Cerebellar nuclear complex (tissue), 1 donor: ENCODE measurements at regions not wholly inside any gene's neighbourhood (a gene's known extent, or its start where the extent isn't known, plus 50 kb on each side); places are given as distances from the start of the nearest gene placed in this dataset.
A peak's percentile ranks its signal among the peaks of the same experiment; 100 is the strongest.
"Not testable (repeated sequence)": the region's sequence is repeated elsewhere in the genome, so short reads cannot be mapped to it uniquely, and the experiment has no call there.

ENCODE experiments used
- DNase-seq, 2 experiments: peaks; one replicate each; lab custom pipeline; 2025; lab: John Stamatoyannopoulos, UW

- DNase-seq: no peak
Measured at GRCh38 chr4:100340512-100341485, 150.5 kb upstream of the DDIT4L start.

- no peak for DNase-seq
Measured at GRCh38 chr4:100339870-100340269, 149.6 kb upstream of the DDIT4L start.

GRCh38 chr4:100333491-100333890, 143.2 kb upstream of the DDIT4L start:
- DNase-seq: not testable (repeated sequence)

- peak in 1 of 2 experiments; percentile 12 for DNase-seq
Measured at GRCh38 chr4:100317032-100317864, 127.0 kb upstream of the DDIT4L start.

GRCh38 chr4:100314057-100314456, 123.8 kb upstream of the DDIT4L start:
- DNase-seq: no peak

- DNase-seq: no peak
Measured at GRCh38 chr4:100312615-100313350, 122.5 kb upstream of the DDIT4L start.

GRCh38 chr4:100311181-100311580, 120.9 kb upstream of the DDIT4L start:
- DNase-seq: no peak

- DNase-seq: no peak
Measured at GRCh38 chr4:100306018-100306417, 115.8 kb upstream of the DDIT4L start.

- DNase-seq: no peak
Measured at GRCh38 chr4:100302061-100303026, 112.1 kb upstream of the DDIT4L start.

GRCh38 chr4:100299046-100299840, 109.0 kb upstream of the DDIT4L start:
- DNase-seq: no peak

GRCh38 chr4:100295792-100296191, 105.5 kb upstream of the DDIT4L start:
- DNase-seq: no peak

GRCh38 chr4:100294356-100294755, 104.1 kb upstream of the DDIT4L start:
- DNase-seq: no peak

- DNase-seq: no peak
Measured at GRCh38 chr4:100290585-100290984, 100.3 kb upstream of the DDIT4L start.

GRCh38 chr4:100289946-100290345, 99.7 kb upstream of the DDIT4L start:
- no peak for DNase-seq

GRCh38 chr4:100289530-100289888, 99.2 kb upstream of the DDIT4L start:
- DNase-seq: no peak

- no peak for DNase-seq
Measured at GRCh38 chr4:100288811-100289529, 98.7 kb upstream of the DDIT4L start.

GRCh38 chr4:100288161-100288560, 97.9 kb upstream of the DDIT4L start:
- no peak for DNase-seq

- DNase-seq: no peak
Measured at GRCh38 chr4:100287534-100287933, 97.3 kb upstream of the DDIT4L start.

- DNase-seq: no peak
Measured at GRCh38 chr4:100286636-100287035, 96.4 kb upstream of the DDIT4L start.
